Body of pancreas (tissue), 4 donors: ENCODE measurements at regions not wholly inside any gene's neighbourhood (a gene's known extent, or its start where the extent isn't known, plus 50 kb on each side); places are given as distances from the start of the nearest gene placed in this dataset.

Experiments used
- POLR2A ChIP-seq, 3 donors: fragments of 450-650 bp; IDR thresholded peaks; one replicate each; pipeline ENCODE4 v1.6.1; 2016; ENCODE audit warnings: antibody characterized with exemption in 3 of 3, mild to moderate bottlenecking in 2 of 3
- TF ChIP-seq, protein P1 (sequence below), 7 experiments: fragments of 450-650 bp in 4 of 7; fragments of 200-600 bp in 3 of 7; sonication (generic) in 3 of 7; IDR thresholded peaks; one replicate each; pipeline ENCODE4 v1.5.1; 2016 to 2019; ENCODE audit warnings: antibody characterized with exemption in 7 of 7

DNA sequence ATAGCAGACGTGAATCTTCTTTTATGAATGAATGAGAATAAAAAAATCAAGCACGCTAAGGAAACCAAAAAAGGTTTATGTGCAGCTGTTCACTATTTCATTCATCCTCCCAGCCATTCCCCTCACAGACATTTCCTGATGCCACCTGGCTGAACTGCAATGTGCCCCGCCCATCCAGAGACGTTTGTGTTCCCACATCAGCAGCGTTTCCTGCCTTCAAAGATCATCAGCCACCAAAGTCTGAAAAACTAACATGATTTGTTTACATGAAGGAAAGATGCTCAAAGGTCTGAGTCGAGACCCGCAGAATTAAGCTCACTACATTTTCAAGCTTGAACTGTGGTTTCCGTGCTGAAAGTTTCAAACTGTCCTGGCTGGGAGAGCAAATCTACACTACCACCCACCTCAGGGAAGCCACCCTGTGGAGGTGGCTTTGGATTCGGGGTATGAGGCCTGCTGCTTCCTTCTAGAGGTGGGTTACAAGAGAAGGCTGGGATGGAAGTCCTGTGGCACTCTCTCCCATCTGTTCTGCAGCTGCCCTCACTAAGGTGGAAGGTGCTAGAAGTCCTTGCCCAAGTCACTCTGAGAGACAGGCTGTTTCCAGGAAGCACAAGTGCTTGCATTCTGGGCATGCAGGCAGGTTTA, 201.3 kb upstream of the OSR1 start:
- TF ChIP-seq, protein P1, sequence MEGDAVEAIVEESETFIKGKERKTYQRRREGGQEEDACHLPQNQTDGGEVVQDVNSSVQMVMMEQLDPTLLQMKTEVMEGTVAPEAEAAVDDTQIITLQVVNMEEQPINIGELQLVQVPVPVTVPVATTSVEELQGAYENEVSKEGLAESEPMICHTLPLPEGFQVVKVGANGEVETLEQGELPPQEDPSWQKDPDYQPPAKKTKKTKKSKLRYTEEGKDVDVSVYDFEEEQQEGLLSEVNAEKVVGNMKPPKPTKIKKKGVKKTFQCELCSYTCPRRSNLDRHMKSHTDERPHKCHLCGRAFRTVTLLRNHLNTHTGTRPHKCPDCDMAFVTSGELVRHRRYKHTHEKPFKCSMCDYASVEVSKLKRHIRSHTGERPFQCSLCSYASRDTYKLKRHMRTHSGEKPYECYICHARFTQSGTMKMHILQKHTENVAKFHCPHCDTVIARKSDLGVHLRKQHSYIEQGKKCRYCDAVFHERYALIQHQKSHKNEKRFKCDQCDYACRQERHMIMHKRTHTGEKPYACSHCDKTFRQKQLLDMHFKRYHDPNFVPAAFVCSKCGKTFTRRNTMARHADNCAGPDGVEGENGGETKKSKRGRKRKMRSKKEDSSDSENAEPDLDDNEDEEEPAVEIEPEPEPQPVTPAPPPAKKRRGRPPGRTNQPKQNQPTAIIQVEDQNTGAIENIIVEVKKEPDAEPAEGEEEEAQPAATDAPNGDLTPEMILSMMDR (IDR thresholded peaks at IDR 0.05), result no peak
- no peak for TF ChIP-seq POLR2A (IDR thresholded peaks at IDR 0.05)
